Liver (tissue), 8 donors: ENCODE measurements at regions not wholly inside any gene's neighbourhood (a gene's known extent, or its start where the extent isn't known, plus 50 kb on each side); places are given as distances from the start of the nearest gene placed in this dataset.

Experiments used
- DNase-seq: peaks from one replicate; pipeline ENCODE4 v3.0.0-alpha.2; 2017; ENCODE audit warnings: low spot score
- H3K27ac ChIP-seq, 2 donors: one replicate each; pipeline ENCODE4 v1.7.0; 2013; ENCODE audit warnings: inconsistent platforms in 2 of 2, low read length in 2 of 2, control low read depth in 1 of 2, low read depth in 1 of 2, mild to moderate bottlenecking in 1 of 2
- H3K27me3 ChIP-seq, 4 donors: one replicate each; pipeline versions ENCODE4 v1.6.1 to v1.7.0; 2013; ENCODE audit warnings: low read length in 3 of 4, inconsistent platforms in 1 of 4, mild to moderate bottlenecking in 1 of 4, moderate library complexity in 1 of 4; ENCODE audit not compliant: control insufficient read depth in 4 of 4, insufficient read depth in 4 of 4
- H3K36me3 ChIP-seq, 4 donors: one replicate each; pipeline versions ENCODE4 v1.6.1 to v1.7.0; 2013; ENCODE audit warnings: low read length in 3 of 4, mild to moderate bottlenecking in 3 of 4, low read depth in 1 of 4, moderate library complexity in 1 of 4; ENCODE audit not compliant: control insufficient read depth in 4 of 4, insufficient read depth in 3 of 4
- H3K4me1 ChIP-seq, 4 donors: one replicate each; pipeline versions ENCODE4 v1.6.1 to v1.7.0; 2013; ENCODE audit warnings: low read length in 3 of 4, mild to moderate bottlenecking in 3 of 4, moderate library complexity in 1 of 4; ENCODE audit not compliant: control insufficient read depth in 4 of 4, insufficient read depth in 4 of 4
- H3K4me3 ChIP-seq, 3 donors: one replicate each; pipeline versions ENCODE4 v1.6.1 to v1.7.0; 2013; ENCODE audit warnings: low read length in 3 of 3, control low read depth in 1 of 3, low read depth in 1 of 3, mild to moderate bottlenecking in 1 of 3
- H3K9ac ChIP-seq, 2 donors: one replicate each; pipeline ENCODE4 v1.7.0; 2013; ENCODE audit warnings: low read length in 2 of 2, mild to moderate bottlenecking in 2 of 2, moderate library complexity in 2 of 2, control low read depth in 1 of 2, low read depth in 1 of 2
- H3K9me3 ChIP-seq, 4 donors: one replicate each; pipeline versions ENCODE4 v1.6.1 to v1.7.0; 2013; ENCODE audit warnings: low read length in 3 of 4; ENCODE audit not compliant: control insufficient read depth in 4 of 4
- CTCF ChIP-seq: fragments of 150-350 bp; IDR thresholded peaks from 2 replicates; pipeline ENCODE4 v1.5.1; 2017; ENCODE audit warnings: improper control_type of control experiment, low read depth, low read length; ENCODE audit not compliant: missing input control
- FOXA1 ChIP-seq: IDR thresholded peaks from 2 replicates; pipeline ENCODE4 v1.6.1; 2016; ENCODE audit warnings: antibody characterized with exemption
- FOXA2 ChIP-seq: IDR thresholded peaks from 2 replicates; pipeline ENCODE4 v1.6.1; 2016; ENCODE audit warnings: antibody characterized with exemption
- GABPA ChIP-seq, 2 donors: IDR thresholded peaks in 1 of 2; conservative IDR thresholded peaks in 1 of 2; 2 replicates each; pipeline ENCODE4 v1.6.1; 2016; ENCODE audit warnings: antibody characterized with exemption in 2 of 2, mild to moderate bottlenecking in 1 of 2, moderate library complexity in 1 of 2
- HNF4A ChIP-seq, 2 donors: conservative IDR thresholded peaks; 2 replicates each; pipeline ENCODE4 v1.6.1; 2016; ENCODE audit warnings: antibody characterized with exemption in 2 of 2, mild to moderate bottlenecking in 2 of 2
- JUND ChIP-seq, 2 donors: IDR thresholded peaks; 2 replicates each; pipeline ENCODE4 v1.6.1; 2016; ENCODE audit warnings: antibody characterized with exemption in 2 of 2
- RAD21 ChIP-seq, 2 donors: IDR thresholded peaks; 2 replicates each; pipeline ENCODE4 v1.6.1; 2016; ENCODE audit warnings: antibody characterized with exemption in 2 of 2, mild to moderate bottlenecking in 2 of 2
- REST ChIP-seq: IDR thresholded peaks from 2 replicates; pipeline ENCODE4 v1.6.1; 2016; ENCODE audit warnings: antibody characterized with exemption, mild to moderate bottlenecking
- RXRA ChIP-seq, 2 donors: IDR thresholded peaks; 2 replicates each; pipeline ENCODE4 v1.6.1; 2017 to 2018; ENCODE audit warnings: antibody characterized with exemption in 2 of 2, mild to moderate bottlenecking in 1 of 2
- SP1 ChIP-seq: IDR thresholded peaks from 2 replicates; pipeline ENCODE4 v1.6.1; 2018; ENCODE audit warnings: antibody characterized with exemption, mild to moderate bottlenecking
- TAF1 ChIP-seq: conservative IDR thresholded peaks from 2 replicates; pipeline ENCODE4 v1.6.1; 2016; ENCODE audit warnings: antibody characterized with exemption, mild to moderate bottlenecking
- YY1 ChIP-seq: IDR thresholded peaks from 2 replicates; pipeline ENCODE4 v1.6.1; 2016; ENCODE audit warnings: antibody characterized with exemption, mild to moderate bottlenecking
- WGBS: extraction: QIAGEN DNeasy Blood & Tissue Kit; methylation state at CpG from one replicate; pipeline ENCODE4 v1.1.7; 2013; 5-methylcytosine and 5-hydroxymethylcytosine counted together
- TF ChIP-seq, protein P1 (sequence below): IDR thresholded peaks from 2 replicates; pipeline ENCODE4 v1.6.1; 2016; ENCODE audit warnings: antibody characterized with exemption
- TF ChIP-seq, protein P2 (sequence below): IDR thresholded peaks from 2 replicates; pipeline ENCODE4 v1.6.1; 2016; ENCODE audit warnings: antibody characterized with exemption
- TF ChIP-seq, protein P3 (sequence below): IDR thresholded peaks from 2 replicates; pipeline ENCODE4 v1.6.1; 2016; ENCODE audit warnings: antibody characterized with exemption
- donor health status: healthy.
- donor health status: healthy.
- donor health status: healthy.
- donor health status: healthy.
- donor health status: healthy.

DNA sequence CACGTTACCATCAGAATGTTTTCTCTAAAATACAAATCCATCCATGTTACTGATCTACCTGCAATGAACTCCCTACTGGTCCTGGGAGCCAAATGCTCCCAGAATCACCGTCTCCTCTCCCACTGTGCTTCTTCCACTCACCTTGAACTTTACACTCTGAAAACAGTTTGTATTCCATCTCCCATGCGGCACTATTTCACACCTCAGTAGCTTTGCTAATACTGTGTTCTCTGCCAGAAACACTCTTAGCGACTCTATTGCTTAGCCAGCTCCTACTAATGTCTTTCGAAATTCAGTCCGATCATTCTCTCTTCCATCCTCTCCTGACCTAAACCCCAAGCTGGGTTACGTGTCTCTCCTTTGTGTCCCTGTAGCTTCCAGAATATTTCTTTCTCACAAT is 284.4 kb upstream of the DUSP10 start (continued):
- TF ChIP-seq CTCF = no peak

GRCh38 chr1:222023025-222023424 is 281.1 kb upstream of the DUSP10 start:
- H3K27me3 ChIP-seq = no peaks in the 10 kb centered on the region
- WGBS = 91% methylated on average over 5 of the region's 5 CpGs
- no peak overlapping the region for H3K9ac ChIP-seq
- H3K27ac ChIP-seq = no peak overlapping the region
- TF ChIP-seq REST (no peak), GABPA (IDR thresholded peaks at IDR 0.05 in 1 of 2, conservative IDR thresholded peaks at IDR 0.05 in 1 of 2) (no peak), JUND (IDR thresholded peaks at IDR 0.05) (no peak), YY1 (no peak), FOXA2 (no peak), RAD21 (IDR thresholded peaks at IDR 0.05) (no peak), FOXA1 (no peak), CTCF (no peak), SP1 (no peak), TAF1 (no peak), HNF4A (conservative IDR thresholded peaks at IDR 0.05) (no peak), RXRA (IDR thresholded peaks at IDR 0.05) (no peak)
- TF ChIP-seq, protein P1, sequence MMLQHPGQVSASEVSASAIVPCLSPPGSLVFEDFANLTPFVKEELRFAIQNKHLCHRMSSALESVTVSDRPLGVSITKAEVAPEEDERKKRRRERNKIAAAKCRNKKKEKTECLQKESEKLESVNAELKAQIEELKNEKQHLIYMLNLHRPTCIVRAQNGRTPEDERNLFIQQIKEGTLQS = no peak
- TF ChIP-seq, protein P2, sequence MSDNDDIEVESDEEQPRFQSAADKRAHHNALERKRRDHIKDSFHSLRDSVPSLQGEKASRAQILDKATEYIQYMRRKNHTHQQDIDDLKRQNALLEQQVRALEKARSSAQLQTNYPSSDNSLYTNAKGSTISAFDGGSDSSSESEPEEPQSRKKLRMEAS = no peak
- TF ChIP-seq, protein P3, sequence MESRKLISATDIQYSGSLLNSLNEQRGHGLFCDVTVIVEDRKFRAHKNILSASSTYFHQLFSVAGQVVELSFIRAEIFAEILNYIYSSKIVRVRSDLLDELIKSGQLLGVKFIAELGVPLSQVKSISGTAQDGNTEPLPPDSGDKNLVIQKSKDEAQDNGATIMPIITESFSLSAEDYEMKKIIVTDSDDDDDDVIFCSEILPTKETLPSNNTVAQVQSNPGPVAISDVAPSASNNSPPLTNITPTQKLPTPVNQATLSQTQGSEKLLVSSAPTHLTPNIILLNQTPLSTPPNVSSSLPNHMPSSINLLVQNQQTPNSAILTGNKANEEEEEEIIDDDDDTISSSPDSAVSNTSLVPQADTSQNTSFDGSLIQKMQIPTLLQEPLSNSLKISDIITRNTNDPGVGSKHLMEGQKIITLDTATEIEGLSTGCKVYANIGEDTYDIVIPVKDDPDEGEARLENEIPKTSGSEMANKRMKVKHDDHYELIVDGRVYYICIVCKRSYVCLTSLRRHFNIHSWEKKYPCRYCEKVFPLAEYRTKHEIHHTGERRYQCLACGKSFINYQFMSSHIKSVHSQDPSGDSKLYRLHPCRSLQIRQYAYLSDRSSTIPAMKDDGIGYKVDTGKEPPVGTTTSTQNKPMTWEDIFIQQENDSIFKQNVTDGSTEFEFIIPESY = no peak
- H3K4me3 ChIP-seq = no peak overlapping the region
- no peaks in the 10 kb centered on the region for H3K36me3 ChIP-seq
- H3K4me1 ChIP-seq = peaks cover 0 to 29% (median 14%) of the 10 kb centered on the region in 4 donors
- DNase-seq = no peak
- no peaks in the 10 kb centered on the region for H3K9me3 ChIP-seq
